ENCODE measurements at regions not wholly inside any gene's neighbourhood (a gene's known extent, or its start where the extent isn't known, plus 50 kb on each side); places are given as distances from the start of the nearest gene placed in this dataset.

DNA sequence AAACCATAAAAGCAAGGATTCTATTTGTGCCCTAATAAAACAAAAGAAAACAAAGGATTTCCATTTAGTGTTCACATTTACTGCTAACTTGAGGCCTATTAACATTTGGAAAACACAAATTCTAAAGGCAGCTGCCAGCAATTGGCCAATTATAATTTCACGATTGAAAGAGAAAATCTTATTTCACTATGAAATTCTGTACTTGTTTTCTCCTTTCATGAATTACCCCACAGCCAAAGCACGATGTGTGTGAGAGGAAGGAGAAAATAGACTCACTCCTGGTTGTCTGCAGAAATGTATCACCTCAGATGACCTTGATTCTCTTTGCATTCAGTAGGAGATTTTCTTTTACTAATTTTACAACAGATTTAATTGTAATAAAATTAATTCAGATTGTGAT lies 242.8 kb upstream of the GBE1 start:
- TF ChIP-seq MXI1 (IDR thresholded peaks at IDR 0.05; ENCODE audit: low read depth, low read length) (no peak), RAD21 (CRISPR knock-in tag; conservative IDR thresholded peaks at IDR 0.05 in 1 of 2, IDR thresholded peaks at IDR 0.05 in 1 of 2) (no peak)
- TF ChIP-seq, protein P1, sequence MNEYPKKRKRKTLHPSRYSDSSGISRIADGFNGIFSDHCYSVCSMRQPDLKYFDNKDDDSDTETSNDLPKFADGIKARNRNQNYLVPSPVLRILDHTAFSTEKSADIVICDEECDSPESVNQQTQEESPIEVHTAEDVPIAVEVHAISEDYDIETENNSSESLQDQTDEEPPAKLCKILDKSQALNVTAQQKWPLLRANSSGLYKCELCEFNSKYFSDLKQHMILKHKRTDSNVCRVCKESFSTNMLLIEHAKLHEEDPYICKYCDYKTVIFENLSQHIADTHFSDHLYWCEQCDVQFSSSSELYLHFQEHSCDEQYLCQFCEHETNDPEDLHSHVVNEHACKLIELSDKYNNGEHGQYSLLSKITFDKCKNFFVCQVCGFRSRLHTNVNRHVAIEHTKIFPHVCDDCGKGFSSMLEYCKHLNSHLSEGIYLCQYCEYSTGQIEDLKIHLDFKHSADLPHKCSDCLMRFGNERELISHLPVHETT (CRISPR knock-in tag; conservative IDR thresholded peaks at IDR 0.05 in 1 of 2, IDR thresholded peaks at IDR 0.05 in 1 of 2) = no peak
- TF ChIP-seq, protein P2, sequence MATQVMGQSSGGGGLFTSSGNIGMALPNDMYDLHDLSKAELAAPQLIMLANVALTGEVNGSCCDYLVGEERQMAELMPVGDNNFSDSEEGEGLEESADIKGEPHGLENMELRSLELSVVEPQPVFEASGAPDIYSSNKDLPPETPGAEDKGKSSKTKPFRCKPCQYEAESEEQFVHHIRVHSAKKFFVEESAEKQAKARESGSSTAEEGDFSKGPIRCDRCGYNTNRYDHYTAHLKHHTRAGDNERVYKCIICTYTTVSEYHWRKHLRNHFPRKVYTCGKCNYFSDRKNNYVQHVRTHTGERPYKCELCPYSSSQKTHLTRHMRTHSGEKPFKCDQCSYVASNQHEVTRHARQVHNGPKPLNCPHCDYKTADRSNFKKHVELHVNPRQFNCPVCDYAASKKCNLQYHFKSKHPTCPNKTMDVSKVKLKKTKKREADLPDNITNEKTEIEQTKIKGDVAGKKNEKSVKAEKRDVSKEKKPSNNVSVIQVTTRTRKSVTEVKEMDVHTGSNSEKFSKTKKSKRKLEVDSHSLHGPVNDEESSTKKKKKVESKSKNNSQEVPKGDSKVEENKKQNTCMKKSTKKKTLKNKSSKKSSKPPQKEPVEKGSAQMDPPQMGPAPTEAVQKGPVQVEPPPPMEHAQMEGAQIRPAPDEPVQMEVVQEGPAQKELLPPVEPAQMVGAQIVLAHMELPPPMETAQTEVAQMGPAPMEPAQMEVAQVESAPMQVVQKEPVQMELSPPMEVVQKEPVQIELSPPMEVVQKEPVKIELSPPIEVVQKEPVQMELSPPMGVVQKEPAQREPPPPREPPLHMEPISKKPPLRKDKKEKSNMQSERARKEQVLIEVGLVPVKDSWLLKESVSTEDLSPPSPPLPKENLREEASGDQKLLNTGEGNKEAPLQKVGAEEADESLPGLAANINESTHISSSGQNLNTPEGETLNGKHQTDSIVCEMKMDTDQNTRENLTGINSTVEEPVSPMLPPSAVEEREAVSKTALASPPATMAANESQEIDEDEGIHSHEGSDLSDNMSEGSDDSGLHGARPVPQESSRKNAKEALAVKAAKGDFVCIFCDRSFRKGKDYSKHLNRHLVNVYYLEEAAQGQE (IDR thresholded peaks at IDR 0.05; ENCODE audit: borderline replicate concordance) = no peak
- TF ChIP-seq, protein P2 (CRISPR knock-in tag; IDR thresholded peaks at IDR 0.05; ENCODE audit: low read depth) = no peak
- TF ChIP-seq, protein P3, sequence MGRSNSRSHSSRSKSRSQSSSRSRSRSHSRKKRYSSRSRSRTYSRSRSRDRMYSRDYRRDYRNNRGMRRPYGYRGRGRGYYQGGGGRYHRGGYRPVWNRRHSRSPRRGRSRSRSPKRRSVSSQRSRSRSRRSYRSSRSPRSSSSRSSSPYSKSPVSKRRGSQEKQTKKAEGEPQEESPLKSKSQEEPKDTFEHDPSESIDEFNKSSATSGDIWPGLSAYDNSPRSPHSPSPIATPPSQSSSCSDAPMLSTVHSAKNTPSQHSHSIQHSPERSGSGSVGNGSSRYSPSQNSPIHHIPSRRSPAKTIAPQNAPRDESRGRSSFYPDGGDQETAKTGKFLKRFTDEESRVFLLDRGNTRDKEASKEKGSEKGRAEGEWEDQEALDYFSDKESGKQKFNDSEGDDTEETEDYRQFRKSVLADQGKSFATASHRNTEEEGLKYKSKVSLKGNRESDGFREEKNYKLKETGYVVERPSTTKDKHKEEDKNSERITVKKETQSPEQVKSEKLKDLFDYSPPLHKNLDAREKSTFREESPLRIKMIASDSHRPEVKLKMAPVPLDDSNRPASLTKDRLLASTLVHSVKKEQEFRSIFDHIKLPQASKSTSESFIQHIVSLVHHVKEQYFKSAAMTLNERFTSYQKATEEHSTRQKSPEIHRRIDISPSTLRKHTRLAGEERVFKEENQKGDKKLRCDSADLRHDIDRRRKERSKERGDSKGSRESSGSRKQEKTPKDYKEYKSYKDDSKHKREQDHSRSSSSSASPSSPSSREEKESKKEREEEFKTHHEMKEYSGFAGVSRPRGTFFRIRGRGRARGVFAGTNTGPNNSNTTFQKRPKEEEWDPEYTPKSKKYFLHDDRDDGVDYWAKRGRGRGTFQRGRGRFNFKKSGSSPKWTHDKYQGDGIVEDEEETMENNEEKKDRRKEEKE (IDR thresholded peaks at IDR 0.05; ENCODE audit: borderline replicate concordance in 1 of 2, control insufficient read depth in 1 of 2, low read depth in 2 of 2, low read length in 1 of 2) = no peak
